ENCODE measurements at regions not wholly inside any gene's neighbourhood (a gene's known extent, or its start where the extent isn't known, plus 50 kb on each side); places are given as distances from the start of the nearest gene placed in this dataset.

DNA sequence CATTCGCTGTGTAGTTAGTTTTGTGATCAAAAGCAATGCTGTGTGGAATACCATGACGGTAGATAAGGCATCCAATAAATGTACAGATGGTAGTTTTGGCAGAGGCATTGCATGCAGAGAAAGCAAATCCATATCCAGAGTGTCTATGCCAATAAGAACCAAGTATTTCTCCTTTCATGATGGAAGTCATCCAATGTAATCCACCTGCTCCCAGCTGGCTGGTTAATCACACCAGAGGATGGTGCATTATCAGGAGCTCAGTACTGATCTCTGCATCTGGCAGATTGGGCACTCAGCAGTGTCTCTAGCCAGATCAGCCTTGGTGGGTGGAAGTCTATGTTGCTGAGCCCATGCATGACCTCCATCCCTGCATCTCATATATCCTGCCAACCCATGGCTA is 677.7 kb upstream of the NECTIN3 start:
- peak; percentile 7 for FAIRE-seq
- DNase-seq (ENCODE audit: low read depth) = no peak

DNA sequence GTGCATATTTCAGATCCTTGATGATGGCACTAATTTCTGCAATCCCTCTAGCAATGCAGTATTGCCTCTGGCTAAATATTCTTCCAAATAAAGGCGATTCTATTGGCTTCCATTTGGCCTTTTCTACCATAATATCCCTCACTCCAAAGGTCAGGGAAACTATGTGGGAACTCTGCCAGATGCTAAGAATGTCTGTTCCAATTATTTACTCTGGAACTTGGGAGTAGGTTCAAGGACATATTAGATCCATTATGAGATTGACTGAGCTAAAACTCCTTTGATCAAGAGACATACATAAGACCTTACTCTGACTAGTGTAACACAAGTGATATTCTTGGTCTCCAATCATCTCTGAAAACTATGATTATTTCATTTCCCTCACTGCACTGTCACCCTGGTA is 674.5 kb upstream of the NECTIN3 start:
- TF ChIP-seq, protein P1, sequence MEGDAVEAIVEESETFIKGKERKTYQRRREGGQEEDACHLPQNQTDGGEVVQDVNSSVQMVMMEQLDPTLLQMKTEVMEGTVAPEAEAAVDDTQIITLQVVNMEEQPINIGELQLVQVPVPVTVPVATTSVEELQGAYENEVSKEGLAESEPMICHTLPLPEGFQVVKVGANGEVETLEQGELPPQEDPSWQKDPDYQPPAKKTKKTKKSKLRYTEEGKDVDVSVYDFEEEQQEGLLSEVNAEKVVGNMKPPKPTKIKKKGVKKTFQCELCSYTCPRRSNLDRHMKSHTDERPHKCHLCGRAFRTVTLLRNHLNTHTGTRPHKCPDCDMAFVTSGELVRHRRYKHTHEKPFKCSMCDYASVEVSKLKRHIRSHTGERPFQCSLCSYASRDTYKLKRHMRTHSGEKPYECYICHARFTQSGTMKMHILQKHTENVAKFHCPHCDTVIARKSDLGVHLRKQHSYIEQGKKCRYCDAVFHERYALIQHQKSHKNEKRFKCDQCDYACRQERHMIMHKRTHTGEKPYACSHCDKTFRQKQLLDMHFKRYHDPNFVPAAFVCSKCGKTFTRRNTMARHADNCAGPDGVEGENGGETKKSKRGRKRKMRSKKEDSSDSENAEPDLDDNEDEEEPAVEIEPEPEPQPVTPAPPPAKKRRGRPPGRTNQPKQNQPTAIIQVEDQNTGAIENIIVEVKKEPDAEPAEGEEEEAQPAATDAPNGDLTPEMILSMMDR (IDR thresholded peaks at IDR 0.05; ENCODE audit: insufficient read depth, low read length, severe bottlenecking) = no peak
- Histone ChIP-seq H3K4me3 (ENCODE audit: low read depth, low read length) (no peak overlapping the region), H3K36me3 (ENCODE audit: control insufficient read depth, insufficient read depth, low read length) (no peaks in the 10 kb centered on the region), H3K27me3 (ENCODE audit: control insufficient read depth, insufficient read depth, low read length) (no peaks in the 10 kb centered on the region)
- DNase-seq (ENCODE audit: low read depth) (no peak), FAIRE-seq (no peak)

More for the DNA sequence above, 677.7 kb upstream of the NECTIN3 start:
- Histone ChIP-seq H3K27me3 (ENCODE audit: control insufficient read depth, insufficient read depth, low read length) (no peaks in the 10 kb centered on the region), H3K36me3 (ENCODE audit: control insufficient read depth, insufficient read depth, low read length) (no peaks in the 10 kb centered on the region), H3K4me3 (ENCODE audit: low read depth, low read length) (no peak overlapping the region)
- TF ChIP-seq, protein P1 (IDR thresholded peaks at IDR 0.05; ENCODE audit: insufficient read depth, low read length, severe bottlenecking) = no peak

DNA sequence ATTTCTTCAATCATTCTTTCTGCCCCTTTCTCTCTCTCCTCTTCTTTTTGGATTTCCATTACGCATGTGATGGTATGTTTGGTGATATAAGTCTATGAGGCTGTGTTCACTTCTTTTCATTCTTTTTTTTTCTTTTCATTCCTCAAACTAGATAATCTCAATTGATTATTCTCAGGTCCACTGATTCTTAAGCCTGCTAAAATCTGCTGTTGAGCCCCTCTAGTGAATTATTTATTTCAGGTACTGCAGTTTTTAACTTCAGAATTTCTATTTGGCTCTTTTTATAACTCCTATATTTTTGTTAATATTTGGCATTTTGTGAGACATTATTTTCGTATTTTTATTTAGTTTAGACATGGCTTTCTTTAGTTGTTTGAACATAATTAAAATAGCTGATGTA is 671.3 kb upstream of the NECTIN3 start:
- TF ChIP-seq, protein P1 (IDR thresholded peaks at IDR 0.05; ENCODE audit: insufficient read depth, low read length, severe bottlenecking) = no peak
- no peak for FAIRE-seq
- no peaks in the 10 kb centered on the region for H3K27me3 ChIP-seq (ENCODE audit: control insufficient read depth, insufficient read depth, low read length)
- H3K36me3 ChIP-seq (ENCODE audit: control insufficient read depth, insufficient read depth, low read length) = no peaks in the 10 kb centered on the region
- no peak for DNase-seq (ENCODE audit: low read depth)
- H3K4me3 ChIP-seq (ENCODE audit: low read depth, low read length) = no peak overlapping the region

DNA sequence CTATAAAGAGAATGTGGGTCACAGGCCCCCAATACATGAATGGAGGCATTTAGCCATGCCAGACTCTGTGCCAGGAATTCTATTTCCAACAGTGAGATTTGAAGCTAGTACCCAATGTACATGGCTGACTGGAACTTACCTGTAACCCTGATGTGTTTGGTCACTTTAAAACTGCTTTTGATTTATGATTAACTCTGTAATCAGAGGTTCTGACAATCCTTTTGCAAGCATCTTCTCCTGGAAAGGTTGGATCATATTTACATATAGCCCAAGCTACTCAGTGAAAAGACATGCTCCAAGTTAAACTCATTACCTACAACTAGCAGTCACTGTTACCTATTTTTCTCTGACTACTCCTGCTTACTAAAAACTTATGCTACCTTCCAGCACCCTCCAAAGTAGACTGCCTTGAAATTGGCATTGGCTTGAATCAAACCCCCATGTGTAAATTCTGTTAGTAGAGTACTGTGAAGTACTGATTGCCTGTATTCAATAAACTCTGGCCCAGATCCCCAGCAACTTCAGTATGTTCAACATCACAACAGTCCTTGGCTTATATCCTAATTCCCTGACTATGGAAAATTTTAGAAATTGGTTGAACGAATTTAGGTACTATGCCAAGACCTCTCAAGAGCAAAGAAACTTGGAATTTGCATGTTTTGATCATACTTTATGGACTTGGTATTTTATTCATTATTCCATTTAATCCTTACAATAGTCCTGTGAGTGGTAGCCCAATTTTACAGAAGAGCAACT is 665.6 kb upstream of the NECTIN3 start:
- H3K27me3 ChIP-seq (ENCODE audit: control insufficient read depth, insufficient read depth, low read length) = no peaks in the 10 kb centered on the region
- H3K36me3 ChIP-seq (ENCODE audit: control insufficient read depth, insufficient read depth, low read length) = no peaks in the 10 kb centered on the region
- H3K4me3 ChIP-seq (ENCODE audit: low read depth, low read length) = no peak overlapping the region
- TF ChIP-seq, protein P1 (IDR thresholded peaks at IDR 0.05; ENCODE audit: insufficient read depth, low read length, severe bottlenecking) = no peak
- FAIRE-seq (no peak), DNase-seq (ENCODE audit: low read depth) (no peak)

DNA sequence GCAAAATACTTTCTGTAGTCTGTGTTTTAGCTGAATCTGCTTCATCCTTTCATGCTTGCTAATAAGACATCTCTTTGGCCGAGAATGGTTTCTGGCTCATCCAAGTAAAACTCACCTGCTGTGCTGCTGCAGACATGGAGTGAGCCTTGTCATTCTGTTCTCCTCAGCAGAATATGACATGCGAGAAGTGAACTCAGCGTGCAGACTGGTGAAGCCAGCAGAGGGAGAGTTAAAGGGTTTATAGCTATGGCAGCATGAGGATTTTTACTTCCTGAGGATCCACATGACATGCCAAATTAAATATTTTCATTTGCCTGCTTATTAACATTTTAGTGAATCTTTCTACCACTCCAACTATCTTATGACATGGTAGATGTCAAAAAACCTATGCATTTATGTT is 658.4 kb upstream of the NECTIN3 start:
- H3K27me3 ChIP-seq (ENCODE audit: control insufficient read depth, insufficient read depth, low read length) = no peaks in the 10 kb centered on the region
- FAIRE-seq = no peak
- TF ChIP-seq, protein P1 (IDR thresholded peaks at IDR 0.05; ENCODE audit: insufficient read depth, low read length, severe bottlenecking) = no peak
- no peak overlapping the region for H3K4me3 ChIP-seq (ENCODE audit: low read depth, low read length)
- H3K36me3 ChIP-seq (ENCODE audit: control insufficient read depth, insufficient read depth, low read length) = no peaks in the 10 kb centered on the region
- no peak for DNase-seq (ENCODE audit: low read depth)

Measured in bronchial epithelial cell (primary cell).